H1 (cell line): ENCODE measurements at regions not wholly inside any gene's neighbourhood (a gene's known extent, or its start where the extent isn't known, plus 50 kb on each side); places are given as distances from the start of the nearest gene placed in this dataset.

Experiments used
- GABPA ChIP-seq: IDR thresholded peaks from 2 replicates; pipeline ENCODE4 v1.6.1; 2011; ENCODE audit warnings: mild to moderate bottlenecking, low read length, moderate library complexity, borderline replicate concordance; ENCODE audit not compliant: insufficient read depth
- POLR2AphosphoS5 ChIP-seq: IDR thresholded peaks from 2 replicates; pipeline ENCODE4 v1.6.1; 2011; ENCODE audit warnings: low read depth, low read length
- TAF7 ChIP-seq: optimal IDR thresholded peaks from 2 replicates; pipeline ENCODE3; 2011; ENCODE audit warnings: low read depth, mild to moderate bottlenecking, inconsistent platforms, low read length, moderate library complexity, borderline replicate concordance
- ZNF274 ChIP-seq: IDR thresholded peaks from 2 replicates; pipeline ENCODE4 v1.7.0; 2012; ENCODE audit warnings: low read length, borderline replicate concordance; ENCODE audit errors: extremely low read depth
- TF ChIP-seq, protein P1 (sequence below), 3 experiments: IDR thresholded peaks; 1 replicate in 2 of 3; 2 replicates in 1 of 3; pipeline versions ENCODE4 v1.5.1 to v1.6.1; 2011; ENCODE audit warnings: low read length in 3 of 3, mild to moderate bottlenecking in 3 of 3, inconsistent platforms in 2 of 3, low read depth in 1 of 3, moderate library complexity in 1 of 3; ENCODE audit not compliant: insufficient read depth in 1 of 3; ENCODE audit errors: control extremely low read depth in 1 of 3

DNA sequence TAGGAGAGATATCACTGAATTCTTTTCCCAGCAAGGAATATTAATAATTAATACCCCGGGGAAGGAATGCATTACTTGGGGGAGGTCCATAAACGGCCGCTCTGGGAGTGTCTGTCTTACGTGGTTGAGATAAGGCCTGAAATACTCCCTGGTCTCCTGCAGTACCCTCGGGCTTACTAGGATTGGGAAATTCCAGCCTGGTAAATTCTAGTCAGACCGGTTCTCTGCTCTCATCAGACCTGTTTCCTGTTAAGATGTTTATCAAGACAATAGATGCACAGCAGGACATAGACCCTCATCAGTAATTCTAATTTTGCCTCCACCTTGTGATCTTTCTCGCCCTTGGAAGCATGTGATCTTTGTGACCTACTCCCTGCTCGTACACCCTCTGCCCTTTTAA is 162.8 kb upstream of the KCND2 start:
- no peak for TF ChIP-seq GABPA
- no peak for TF ChIP-seq TAF7
- TF ChIP-seq, protein P1, sequence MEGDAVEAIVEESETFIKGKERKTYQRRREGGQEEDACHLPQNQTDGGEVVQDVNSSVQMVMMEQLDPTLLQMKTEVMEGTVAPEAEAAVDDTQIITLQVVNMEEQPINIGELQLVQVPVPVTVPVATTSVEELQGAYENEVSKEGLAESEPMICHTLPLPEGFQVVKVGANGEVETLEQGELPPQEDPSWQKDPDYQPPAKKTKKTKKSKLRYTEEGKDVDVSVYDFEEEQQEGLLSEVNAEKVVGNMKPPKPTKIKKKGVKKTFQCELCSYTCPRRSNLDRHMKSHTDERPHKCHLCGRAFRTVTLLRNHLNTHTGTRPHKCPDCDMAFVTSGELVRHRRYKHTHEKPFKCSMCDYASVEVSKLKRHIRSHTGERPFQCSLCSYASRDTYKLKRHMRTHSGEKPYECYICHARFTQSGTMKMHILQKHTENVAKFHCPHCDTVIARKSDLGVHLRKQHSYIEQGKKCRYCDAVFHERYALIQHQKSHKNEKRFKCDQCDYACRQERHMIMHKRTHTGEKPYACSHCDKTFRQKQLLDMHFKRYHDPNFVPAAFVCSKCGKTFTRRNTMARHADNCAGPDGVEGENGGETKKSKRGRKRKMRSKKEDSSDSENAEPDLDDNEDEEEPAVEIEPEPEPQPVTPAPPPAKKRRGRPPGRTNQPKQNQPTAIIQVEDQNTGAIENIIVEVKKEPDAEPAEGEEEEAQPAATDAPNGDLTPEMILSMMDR (IDR thresholded peaks at IDR 0.05; ENCODE audit: control extremely low read depth in 1 of 3, insufficient read depth in 1 of 3, low read depth in 1 of 3, low read length in 3 of 3), result no peak
- no peak for TF ChIP-seq POLR2AphosphoS5
- no peak for TF ChIP-seq ZNF274
